ENCODE measurements at regions not wholly inside any gene's neighbourhood (a gene's known extent, or its start where the extent isn't known, plus 50 kb on each side); places are given as distances from the start of the nearest gene placed in this dataset.

DNA sequence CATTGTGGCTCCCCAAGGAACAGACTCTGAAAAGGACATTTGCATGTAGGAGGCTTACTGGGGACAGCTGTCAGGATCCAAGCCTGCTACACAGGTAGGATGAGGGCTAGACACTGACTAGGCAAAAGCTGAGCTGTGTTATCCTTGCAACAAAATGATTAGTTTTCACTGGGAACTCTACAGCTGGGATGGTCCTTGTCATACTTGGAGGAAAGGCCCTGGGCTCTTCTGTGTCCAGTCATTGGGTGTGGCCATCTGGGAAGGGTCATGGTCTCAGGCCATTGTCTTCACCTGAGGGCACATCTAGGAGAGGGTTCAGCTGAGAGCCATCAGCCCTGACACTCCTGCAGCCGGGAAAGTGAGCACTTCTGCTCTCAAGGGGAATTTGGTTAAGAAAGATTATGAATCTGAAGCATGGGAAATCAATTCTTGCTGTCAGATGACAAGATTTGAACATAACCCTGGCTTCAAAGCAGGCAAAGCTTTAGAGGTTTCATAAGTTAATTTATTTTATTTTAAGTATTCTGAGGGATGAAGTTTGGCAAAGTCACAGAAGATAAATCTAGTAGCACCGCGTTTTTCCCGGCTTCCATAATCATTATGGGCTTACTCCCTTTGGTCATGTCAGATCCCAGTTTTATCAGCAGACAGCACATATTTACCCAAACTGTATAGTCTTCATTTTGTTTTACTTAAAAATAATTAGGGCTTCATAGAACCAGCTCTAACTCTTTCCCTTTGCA lies 78.4 kb upstream of the SLC22A23 start:
- H3K9me3 ChIP-seq (ENCODE audit: control insufficient read depth, insufficient read depth, low read length): no peaks in the 10 kb centered on the region
- CTCF ChIA-PET: no interaction called here
- POLR2A ChIA-PET: no interaction called here
- H3K27ac ChIP-seq (ENCODE audit: low read depth, low read length): no peak overlapping the region
- H3K4me3 ChIP-seq (ENCODE audit: low read depth, low read length): no peak overlapping the region
- peaks cover 53% of the 10 kb centered on the region for H3K27me3 ChIP-seq (ENCODE audit: control insufficient read depth, insufficient read depth, low read length)
- no peak for DNase-seq (ENCODE audit: low read depth, low spot score)
- TF ChIP-seq, protein P1, sequence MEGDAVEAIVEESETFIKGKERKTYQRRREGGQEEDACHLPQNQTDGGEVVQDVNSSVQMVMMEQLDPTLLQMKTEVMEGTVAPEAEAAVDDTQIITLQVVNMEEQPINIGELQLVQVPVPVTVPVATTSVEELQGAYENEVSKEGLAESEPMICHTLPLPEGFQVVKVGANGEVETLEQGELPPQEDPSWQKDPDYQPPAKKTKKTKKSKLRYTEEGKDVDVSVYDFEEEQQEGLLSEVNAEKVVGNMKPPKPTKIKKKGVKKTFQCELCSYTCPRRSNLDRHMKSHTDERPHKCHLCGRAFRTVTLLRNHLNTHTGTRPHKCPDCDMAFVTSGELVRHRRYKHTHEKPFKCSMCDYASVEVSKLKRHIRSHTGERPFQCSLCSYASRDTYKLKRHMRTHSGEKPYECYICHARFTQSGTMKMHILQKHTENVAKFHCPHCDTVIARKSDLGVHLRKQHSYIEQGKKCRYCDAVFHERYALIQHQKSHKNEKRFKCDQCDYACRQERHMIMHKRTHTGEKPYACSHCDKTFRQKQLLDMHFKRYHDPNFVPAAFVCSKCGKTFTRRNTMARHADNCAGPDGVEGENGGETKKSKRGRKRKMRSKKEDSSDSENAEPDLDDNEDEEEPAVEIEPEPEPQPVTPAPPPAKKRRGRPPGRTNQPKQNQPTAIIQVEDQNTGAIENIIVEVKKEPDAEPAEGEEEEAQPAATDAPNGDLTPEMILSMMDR (IDR thresholded peaks at IDR 0.05; ENCODE audit: low read depth, low read length): no peak

DNA sequence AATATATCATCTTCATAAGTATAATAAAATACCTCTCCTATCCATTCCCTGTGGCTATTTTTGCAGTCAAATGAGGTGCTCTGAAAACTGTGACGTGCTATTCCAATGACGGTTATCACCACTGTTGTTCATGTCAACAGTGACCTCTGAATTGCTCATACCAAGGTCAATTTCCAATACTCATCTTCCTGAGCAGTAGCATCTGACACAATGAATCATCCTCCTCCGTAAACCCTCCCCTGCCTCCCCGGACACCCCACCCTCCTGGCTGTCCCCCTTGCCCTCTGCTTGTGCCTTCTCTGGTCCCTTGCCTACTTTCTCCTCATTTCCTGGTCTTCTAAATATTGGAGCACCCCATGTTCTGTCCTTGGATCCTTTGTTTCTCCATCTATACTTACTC lies 77.7 kb upstream of the SLC22A23 start:
- TF ChIP-seq, protein P1 (IDR thresholded peaks at IDR 0.05; ENCODE audit: low read depth, low read length): no peak
- Histone ChIP-seq H3K27ac (ENCODE audit: low read depth, low read length) (no peak overlapping the region), H3K4me3 (ENCODE audit: low read depth, low read length) (no peak overlapping the region), H3K9me3 (ENCODE audit: control insufficient read depth, insufficient read depth, low read length) (no peaks in the 10 kb centered on the region), H3K27me3 (ENCODE audit: control insufficient read depth, insufficient read depth, low read length) (peaks cover 57% of the 10 kb centered on the region)
- CTCF ChIA-PET: no interaction called here
- POLR2A ChIA-PET: no interaction called here
- no peak for DNase-seq (ENCODE audit: low read depth, low spot score)

DNA sequence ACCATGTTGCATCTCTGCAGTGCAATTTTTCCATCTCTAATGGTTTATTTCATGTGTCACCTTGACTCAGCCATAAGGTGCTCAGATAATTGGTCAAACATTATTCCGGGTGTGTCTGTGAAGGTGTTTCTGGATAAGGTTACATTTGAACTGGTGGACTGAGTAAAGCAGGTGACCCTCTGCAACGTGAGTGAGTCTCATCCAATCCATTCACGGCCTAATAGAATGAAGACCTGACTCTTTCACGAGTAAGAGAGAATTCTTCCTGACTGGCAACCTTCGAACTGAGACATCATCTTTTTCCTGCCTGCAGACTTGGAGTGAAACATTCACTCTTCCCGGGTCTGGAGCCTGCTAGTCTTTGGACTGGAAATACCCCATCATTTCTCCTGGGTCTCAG lies 77.1 kb upstream of the SLC22A23 start:
- Histone ChIP-seq H3K4me3 (ENCODE audit: low read depth, low read length) (no peak overlapping the region), H3K9me3 (ENCODE audit: control insufficient read depth, insufficient read depth, low read length) (no peaks in the 10 kb centered on the region), H3K27ac (ENCODE audit: low read depth, low read length) (no peak overlapping the region), H3K27me3 (ENCODE audit: control insufficient read depth, insufficient read depth, low read length) (peaks cover 56% of the 10 kb centered on the region)
- TF ChIP-seq, protein P1 (IDR thresholded peaks at IDR 0.05; ENCODE audit: low read depth, low read length): no peak
- DNase-seq (ENCODE audit: low read depth, low spot score): no peak
- POLR2A ChIA-PET: no interaction called here
- CTCF ChIA-PET: no interaction called here

DNA sequence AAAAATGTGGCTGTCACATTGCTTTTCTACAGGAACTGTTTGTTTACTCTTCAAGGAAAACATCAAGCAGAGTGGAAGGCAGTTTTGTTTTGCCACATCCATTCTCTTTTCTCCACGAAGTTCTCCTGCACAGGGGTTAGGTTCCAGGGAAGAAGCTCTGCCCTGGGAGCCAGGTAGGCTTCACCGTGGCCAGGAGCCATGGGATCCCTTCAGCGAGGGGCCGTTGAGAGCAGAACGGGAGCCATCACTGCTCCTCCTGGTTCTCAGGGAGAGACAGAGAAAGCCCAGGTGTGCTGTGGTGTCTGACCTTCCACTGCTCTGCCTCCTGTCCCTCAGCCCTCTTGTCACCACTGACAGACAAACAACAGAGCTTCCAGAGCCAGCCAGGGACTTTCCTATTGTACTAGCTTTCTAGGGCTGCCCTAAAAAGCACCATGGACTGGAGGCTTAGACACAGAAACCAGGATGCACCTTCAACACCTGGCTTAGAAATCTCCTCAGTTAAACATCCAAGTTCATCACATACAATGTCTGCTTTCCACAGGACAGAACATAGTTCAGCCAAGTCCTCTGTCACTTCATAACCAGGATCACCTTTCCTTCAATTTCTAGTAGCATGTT lies 75.6 kb upstream of the SLC22A23 start:
- Histone ChIP-seq H3K4me3 (ENCODE audit: low read depth, low read length) (no peak overlapping the region), H3K27ac (ENCODE audit: low read depth, low read length) (no peak overlapping the region), H3K9me3 (ENCODE audit: control insufficient read depth, insufficient read depth, low read length) (no peaks in the 10 kb centered on the region), H3K27me3 (ENCODE audit: control insufficient read depth, insufficient read depth, low read length) (peaks cover 56% of the 10 kb centered on the region)
- ChIA-PET POLR2A (no interaction called here), CTCF (no interaction called here)
- TF ChIP-seq, protein P1 (IDR thresholded peaks at IDR 0.05; ENCODE audit: low read depth, low read length): no peak
- no peak for DNase-seq (ENCODE audit: low read depth, low spot score)

DNA sequence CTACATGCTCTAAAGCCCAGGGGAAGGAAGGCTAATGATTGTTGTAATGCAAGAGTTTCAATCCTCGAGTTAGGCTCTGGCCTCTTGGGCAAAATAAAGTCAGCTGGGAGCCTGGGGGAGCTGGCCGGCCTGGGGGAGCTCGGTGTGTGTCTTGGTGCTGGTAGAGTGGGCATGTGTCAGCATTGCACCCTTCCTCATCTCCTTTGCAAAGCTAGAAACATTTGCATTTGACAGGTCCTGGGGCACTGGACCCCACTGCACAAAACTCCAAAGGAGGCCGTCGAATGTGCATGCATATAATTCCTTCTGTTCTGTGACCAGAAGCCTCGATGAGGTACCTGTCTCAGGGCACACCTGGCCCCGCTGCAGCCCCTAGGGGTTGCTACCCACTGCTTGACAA lies 74.6 kb upstream of the SLC22A23 start:
- TF ChIP-seq, protein P1 (IDR thresholded peaks at IDR 0.05; ENCODE audit: low read depth, low read length): no peak
- POLR2A ChIA-PET: no interaction called here
- CTCF ChIA-PET: no interaction called here
- Histone ChIP-seq H3K9me3 (ENCODE audit: control insufficient read depth, insufficient read depth, low read length) (no peaks in the 10 kb centered on the region), H3K4me3 (ENCODE audit: low read depth, low read length) (no peak overlapping the region), H3K27ac (ENCODE audit: low read depth, low read length) (no peak overlapping the region), H3K27me3 (ENCODE audit: control insufficient read depth, insufficient read depth, low read length) (peaks cover 60% of the 10 kb centered on the region)
- no peak for DNase-seq (ENCODE audit: low read depth, low spot score)

Measured in AG04450 (cell line).